ENCODE measurements at regions not wholly inside any gene's neighbourhood (a gene's known extent, or its start where the extent isn't known, plus 50 kb on each side); places are given as distances from the start of the nearest gene placed in this dataset.

DNA sequence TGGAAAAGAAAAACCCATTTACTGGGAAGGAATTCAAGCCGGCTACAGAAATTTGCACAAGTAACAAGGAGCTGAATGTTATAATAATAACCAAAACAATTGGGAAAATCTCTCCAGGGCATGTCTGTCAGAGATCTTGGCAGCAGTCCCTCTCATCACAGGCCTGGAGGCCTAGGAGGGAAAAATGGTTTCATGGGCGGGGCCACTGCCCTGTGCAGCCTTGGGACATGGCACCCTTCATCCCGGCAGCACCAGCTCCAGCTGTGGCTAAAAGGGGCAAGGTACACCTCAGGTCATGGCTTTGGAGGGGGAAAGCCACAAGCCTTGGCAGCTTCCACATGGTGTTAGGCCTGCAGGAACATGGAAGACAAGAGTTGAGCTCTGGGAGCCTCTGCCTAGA, 513.1 kb upstream of the CNKSR2 start:
- DNase-seq, result no peak

DNA sequence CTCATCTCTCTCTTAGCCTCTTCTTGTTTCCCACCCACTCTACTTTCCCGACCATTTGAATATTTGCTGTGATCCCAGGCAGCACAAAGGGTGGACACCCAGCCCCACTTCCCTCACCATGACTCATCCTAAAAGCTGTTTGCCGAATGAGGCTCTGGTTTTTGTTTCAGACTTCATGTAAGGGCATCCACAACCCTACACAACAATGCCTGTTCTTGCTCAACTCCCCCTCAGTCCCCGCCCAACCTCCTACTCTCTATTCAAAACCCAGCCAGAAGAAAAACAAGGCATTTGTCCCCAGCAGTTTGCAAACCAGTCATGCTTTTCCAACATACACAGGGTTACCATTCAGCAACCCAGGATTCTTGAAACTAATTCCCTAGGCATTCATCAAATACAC, 516.5 kb upstream of the CNKSR2 start:
- DNase-seq, result no peak

DNA sequence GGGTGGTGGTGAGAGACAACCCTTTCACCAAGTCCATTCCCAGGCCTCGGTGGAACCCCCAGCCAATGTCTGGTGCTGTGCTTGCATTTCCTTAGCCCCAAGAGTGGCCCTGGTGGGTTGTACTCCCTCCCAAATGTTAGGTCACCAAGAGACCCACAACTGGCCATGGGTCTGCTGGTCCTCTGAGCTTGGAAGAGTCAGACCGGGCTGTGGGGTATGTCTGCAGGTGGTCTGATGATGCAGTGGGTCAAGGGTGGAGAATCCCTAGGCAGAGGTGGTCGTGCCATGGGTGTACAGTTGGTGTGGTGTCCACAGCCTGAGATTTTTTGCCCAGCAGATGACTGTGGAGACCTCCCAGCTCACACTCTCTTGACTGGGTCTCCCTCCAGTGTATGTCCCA, 535.7 kb upstream of the CNKSR2 start:
- no peak for DNase-seq

DNA sequence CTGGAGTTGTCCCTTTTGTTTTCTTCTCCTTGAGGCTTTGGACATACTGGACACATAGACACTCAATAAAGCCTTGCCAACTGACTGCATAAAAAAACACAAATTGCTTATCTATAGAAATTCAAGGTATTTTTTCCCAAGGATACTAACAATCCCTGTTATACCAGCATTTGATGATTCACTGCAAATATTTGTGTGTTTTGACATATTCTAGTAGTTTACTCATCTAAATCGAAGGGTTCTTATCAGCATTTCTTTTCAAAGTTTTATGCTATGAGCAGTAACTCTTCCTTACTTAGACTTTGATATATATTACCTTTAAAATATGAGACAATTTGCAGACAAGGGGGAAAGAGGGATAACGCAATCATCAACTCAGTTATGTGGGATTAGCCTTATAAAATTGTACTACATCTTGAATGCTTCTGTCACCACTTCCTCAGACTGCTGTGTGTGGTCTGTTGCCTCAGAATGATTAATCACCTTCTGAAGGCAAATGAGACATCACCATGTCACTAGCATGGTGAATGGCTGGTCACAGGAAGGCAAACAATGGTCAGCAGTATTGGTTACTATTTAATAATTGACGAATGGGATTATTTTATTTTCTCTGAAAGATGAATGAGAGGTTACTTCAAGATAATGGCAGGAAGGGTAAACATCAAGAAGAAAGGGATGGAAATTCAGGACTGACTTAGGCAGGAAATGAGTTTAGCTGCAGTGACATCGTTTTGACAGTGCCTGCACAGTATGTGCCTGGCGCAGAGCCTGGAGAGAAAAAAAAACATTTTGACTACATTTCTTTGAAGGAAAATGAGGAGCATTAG, 544.3 kb upstream of the CNKSR2 start:
- DNase-seq, result no peak

DNA sequence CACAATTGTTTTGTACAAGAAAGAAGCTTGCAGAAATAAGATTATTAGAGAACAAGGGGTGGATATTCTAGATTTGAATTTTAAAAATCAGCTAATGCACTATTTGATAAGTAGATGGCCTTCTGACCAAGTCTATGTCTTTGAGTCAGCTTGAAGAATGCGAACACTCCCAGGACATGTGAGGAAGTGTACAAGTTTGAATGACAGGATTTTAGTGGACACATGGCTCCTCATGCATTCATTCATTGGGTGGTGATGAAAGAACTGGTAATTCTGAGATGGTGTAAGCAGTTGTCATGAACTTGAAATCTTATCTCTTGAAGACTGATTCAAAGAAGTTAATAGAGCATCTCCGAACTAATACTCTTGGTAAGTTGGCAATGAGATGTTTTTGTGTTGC, 548.2 kb upstream of the CNKSR2 start:
- no peak for DNase-seq

DNA sequence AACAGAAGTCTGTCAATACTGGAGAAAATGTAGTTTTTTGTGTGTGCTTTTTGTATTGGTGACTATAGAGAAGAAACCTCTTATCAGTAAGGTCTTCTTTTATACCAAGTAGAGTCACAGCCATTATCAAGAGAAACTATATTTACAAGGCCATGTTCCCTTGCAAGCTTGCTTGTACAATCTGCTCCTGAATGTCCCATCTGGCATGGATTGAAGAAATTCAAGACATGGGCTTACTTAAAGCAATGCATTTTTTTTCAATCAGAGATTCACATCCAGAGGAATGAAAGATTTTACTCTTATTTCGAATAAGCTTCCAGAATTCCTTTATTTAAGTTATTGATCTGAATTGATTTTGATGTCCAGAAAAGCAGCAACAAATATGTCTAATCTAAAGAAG, 537.3 kb upstream of the RPS6KA3 start:
- DNase-seq, result no peak

DNA sequence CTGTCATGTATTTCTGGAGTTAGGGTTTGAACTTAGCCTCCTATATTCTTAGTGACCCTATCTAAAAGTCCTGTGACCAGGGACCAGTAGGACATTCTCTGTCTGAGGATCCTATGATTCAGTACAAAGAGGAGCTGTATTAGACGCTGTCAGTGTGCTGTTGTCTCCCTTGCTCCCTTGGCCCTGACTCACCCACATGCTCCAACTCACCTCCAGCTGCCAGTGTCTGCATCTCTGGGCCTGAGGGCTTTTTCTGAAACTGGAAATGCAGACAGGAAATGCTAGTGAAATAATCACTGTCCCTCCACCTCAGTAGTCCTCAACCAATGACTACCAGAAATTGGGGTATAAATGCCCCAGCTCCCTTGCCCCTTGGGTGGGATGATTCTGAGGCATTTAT, 535.3 kb upstream of the RPS6KA3 start:
- no peak for DNase-seq

DNA sequence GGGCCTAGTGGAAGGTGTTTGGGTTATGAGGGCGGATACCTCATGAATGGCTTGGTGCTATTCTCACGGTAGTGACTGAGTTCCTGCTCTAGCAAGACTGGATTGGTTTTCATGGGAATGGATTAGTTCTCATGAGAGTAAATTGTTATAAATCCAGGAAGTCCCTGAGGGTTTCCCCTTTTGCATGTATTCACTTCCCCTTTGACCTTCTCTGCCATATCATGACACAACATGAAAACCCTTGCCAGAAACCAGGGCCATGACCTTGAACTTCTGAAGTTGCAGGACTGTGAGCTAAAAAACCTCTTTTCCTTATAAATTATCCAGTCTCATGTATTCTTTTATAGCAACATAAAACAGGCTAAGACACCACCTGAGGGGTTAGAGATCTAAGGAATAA, 529.7 kb upstream of the RPS6KA3 start:
- DNase-seq, result no peak

DNA sequence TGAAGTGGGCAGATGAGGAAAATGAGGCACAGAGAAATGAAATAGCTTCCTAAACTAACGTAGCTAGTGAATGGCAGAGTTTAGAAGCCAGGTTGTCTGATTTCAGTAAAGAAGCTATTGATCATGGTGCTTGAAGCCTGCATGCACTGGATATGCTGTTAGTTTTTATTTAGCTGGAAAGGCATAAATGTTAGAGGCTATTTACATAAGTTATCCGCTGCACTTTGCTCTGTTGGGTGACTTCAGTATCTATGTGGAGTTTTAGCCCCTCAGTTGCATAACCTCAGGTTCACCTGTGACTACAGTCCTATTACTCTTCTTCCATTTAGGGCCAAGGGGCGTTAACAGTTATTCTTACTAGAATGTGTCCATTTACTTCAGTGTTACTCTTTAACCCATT, 522.4 kb upstream of the RPS6KA3 start:
- no peak for DNase-seq

DNA sequence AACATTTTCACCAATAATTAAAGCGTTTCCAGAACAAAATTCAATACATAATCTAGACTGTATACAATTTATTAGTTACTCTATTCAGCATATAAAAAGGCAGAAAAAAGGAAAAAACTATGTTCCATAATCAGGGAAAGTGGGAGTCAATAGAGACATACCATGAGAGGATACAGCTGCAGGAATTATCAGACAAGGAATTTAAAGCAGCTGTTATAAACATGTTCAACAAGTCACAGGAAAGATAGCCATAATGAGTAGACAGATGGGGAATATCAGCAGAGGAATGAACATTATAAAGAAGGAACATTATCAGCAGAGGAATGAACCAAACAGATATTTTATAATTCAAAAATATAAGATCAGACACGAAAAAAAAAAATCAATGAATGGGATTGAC, 500.6 kb upstream of the RPS6KA3 start:
- DNase-seq, result no peak

DNA sequence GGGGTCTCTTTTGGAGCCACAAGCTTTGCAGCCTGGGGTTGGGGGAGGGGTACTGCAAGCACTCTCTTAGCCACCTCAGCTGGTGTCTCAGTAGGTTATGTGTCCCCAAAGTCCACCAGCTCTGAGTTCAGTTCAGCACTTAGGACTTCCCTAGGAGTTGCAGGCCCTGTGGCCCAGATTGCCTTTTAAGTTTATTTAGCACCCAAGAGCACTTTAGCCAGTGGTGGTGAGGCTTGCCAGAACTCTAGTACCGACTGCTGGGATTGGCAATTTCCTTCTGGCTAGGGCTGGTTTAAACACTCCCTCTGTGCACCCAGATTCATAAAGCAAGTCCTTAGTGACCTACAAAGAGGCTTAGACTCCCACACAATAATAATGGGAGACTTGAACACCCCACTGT, 489.9 kb upstream of the RPS6KA3 start:
- no peak for DNase-seq

DNA sequence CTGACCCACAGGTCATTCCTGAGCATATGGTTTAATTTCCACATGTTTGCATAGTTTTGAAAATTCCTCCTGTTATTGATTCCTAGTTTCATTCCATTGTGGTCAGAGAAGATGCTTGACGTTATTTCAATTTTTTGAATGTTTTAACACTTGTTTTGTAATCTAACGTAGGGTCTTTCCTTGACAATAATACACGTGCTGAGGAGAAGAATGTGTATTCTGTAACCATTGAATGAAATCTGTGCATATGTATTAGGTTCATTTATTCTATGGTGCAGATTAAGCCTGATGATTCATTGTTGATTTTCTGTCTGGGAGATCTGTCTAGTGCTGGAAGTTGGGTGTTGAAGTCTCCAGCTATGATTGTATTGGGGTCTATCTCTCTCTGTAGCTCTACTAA, 486.4 kb upstream of the RPS6KA3 start:
- DNase-seq, result no peak

DNA sequence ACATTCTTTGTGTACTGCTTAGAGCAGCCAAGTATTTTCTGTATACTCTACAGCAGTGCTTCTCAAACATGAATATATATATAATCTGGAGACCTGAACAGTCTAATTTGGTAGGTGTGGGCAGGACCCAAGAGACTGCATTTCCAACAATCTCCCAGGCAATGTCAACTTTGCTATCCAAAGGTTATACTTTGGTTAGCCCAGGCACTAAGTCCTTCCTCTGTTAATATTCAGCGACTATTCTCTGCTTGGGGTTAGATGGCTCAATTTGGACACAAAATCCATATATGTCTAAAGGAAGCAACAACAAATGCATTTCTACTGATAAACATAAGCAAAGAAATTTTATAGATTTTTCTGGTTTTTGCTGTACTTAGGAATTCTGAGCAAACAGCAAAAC, 480.0 kb upstream of the RPS6KA3 start:
- no peak for DNase-seq

DNA sequence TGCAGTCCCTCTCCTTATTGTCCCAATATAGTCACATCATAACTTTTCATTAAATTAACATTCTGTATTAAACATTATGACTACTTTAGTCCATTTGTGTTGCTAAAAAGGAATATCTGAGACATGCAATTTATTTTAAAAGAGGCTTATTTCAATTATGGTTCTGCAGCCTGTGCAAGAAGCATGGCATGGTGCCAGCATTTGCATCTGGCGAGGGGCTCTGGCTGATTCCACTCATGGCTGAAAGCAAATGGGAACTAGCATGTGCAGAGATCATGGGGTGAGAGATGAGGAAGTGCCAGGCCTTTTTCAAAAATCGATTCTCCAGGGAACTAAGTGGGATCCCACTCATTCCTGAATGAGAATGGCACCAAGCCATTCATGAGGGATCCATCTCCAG, 476.3 kb upstream of the RPS6KA3 start:
- no peak for DNase-seq

DNA sequence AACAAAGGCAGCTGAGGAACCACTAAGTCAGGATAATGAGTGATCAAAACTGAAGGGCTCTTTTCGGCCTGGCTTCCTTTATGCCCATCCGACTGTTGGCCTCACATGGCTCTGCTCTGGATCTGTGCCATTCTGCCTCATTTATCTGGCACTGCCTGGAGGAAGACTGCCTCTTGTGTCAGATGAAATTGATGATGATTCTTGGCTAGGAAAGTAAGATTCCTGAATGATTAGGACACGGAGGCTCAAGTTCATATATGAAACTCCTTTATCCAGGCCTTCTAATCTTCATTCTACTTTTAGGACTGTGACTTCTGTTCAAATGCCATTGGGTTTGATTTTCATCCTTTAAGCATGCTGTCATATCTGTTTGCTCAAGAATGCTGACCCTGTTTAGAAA, 475.4 kb upstream of the RPS6KA3 start:
- no peak for DNase-seq

DNA sequence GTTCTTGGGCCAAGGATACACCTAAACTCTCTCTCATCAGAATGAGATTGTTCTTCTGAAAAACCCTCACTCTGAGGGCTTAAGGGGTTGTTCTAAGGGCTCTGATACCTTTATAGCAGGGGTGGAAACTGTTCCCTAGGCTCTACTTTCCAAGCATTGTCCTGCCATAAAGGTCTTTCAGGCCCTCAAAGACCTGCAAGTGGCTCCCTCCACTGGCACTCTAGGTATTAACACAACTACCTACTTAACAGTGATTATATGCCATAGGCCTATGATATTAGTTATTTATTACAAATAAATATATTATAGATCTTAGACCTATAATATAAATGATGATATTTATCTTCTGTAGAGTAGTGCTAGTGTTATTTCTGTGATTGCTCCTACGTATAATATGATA, 473.7 kb upstream of the RPS6KA3 start:
- no peak for DNase-seq

DNA sequence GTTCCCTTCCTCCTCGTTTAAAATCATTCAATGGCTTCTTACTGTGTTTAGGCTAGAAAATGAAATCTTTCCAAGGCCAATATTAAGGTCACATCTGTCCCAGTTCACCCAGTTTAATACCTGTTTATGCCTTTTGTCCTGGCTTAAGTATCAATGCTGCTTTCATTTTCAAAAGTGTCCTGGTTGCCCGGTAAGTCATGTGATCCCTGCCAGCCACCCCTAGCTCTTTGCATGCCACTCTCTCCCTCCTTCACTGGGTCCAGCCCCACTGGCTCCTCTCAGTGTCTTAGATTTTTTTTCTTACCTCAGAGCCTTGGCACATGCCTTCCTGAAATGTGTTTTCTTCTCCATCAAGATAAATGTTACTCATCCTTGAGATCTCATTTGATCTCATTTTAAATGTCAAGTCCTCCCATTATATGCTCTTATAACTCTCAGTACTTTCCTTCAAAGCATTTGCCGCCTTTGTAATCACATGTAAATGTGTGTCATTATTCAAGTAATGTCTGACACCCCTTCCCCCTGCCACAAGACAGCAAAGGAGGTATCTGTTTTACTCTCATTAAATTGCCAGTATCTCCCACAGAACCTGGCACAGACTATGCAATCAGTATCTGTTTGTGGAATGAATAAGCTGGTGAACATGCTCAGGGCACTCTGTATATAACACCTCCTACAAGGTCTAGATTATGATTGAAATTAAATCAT, 472.5 kb upstream of the RPS6KA3 start:
- DNase-seq, result no peak

DNA sequence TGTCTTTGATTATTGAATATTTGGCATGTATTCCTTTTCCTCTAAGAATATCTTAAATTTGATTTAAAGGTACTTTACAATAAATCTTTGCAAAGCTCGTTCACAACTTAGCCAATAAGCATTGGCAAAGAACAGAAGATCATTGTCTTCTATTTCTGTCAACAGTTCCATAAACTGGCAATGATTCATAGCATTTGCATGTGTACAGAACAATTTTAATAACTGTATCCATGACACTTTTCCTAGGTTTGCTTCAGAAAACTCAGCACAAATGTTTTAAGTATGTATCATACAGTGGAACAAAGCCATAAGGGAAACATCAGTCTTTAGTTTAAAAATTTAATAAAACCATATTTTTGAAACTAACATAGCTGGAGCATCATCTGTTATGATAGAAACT, 462.7 kb upstream of the RPS6KA3 start:
- no peak for DNase-seq

DNA sequence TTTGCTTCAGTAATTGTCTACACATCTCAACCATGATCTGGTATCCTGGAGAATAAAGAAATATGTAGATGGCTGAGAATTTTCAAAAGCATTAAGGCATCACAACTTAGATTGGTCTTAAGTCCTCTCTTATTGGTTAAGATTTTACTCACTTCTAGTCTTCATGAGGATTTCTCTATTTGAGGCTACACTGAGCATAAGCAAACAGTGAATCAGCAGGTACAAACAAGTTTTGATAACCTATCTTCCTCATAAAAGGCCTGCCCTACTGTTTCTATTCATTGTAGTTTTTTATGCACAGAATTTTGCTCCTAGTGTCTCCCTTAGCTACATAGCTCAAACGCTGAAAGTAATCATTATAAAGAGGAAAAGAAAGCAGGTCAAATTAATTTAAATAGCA, 460.7 kb upstream of the RPS6KA3 start:
- no peak for DNase-seq

DNA sequence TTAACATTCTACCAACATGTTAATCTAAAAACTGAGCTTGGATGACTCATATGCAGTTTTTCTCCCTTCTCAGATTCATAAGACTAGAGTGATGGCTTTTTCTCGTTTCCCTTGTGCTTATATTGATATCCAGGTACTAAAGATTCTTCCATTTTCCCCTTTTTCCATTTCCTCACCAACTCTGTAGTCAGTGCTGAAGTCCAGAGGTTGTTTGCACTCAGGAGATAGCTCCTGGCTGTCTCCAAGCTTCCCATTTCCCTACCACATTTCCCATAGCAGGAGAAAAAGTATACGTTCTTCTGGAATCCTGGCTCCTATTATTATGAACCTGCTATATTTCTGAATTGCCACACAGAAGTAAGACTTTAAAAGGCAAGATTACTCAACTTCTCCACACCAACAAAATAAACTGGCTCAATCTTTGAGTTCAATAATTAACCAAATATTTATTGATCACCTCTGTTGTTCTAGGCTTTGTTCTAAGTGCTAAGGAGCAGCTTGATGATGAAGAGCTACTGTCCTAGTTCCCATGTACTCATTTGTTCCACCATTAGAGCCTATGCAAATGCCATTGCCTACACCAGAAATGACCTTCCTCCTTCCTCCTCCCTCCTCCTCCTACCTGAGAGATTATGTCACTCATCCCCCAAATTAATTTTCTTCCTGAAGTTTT, 454.4 kb upstream of the RPS6KA3 start:
- DNase-seq, result no peak

DNA sequence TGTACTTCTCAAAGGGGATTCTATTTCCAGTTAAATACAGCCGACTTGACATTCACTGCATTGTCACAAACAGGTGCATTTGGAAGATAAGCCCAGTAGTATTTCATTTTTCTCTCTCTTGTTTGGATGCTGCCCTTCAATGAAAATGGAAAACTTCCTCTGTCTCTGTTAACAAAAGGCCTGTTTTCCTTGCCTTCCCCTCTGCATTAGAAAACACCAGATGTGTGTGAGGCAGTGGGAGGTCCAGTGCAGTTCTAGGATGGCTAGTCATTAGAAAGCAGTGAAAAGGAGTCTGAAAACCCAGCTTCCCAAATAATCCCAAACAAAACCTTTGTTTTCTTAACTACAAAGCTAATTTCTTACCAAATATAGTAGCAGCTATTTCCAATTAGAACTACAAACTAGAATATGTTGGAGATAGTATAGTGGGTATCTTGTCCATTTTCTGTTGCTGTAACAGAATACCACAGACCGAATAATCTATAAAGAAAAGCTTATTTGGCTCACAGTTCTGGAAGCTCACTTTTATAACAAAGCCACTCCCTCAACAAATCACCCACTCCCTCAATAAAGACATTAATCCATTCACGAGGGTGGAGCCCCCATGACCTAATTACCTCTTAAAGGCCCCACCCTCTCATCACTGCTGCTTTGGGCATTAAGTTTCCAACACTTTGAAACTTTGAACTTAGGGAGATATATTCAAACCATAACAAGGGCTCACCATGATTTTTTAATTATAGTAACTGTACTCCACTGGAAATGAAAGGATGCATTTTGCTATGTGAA, 452.1 kb upstream of the RPS6KA3 start:
- DNase-seq, result no peak

DNA sequence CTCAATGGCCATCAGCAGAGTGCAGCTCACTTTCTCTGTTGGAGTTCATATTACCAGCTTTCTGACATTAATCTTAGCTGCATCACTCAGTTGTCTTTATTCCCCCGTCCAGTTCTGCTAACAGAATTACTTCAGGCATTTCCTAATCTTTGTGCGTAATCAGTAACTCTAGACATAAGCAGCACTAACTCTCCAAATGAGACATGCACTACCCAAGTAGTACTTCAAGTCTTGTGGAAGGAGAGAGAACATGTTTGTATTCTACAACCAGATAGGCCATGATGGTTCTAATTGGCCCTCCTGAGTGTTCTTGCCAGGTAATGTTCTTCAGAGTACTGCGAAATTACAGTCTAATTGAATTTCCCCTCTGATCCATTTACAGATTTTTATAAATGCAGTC, 448.5 kb upstream of the RPS6KA3 start:
- no peak for DNase-seq

DNA sequence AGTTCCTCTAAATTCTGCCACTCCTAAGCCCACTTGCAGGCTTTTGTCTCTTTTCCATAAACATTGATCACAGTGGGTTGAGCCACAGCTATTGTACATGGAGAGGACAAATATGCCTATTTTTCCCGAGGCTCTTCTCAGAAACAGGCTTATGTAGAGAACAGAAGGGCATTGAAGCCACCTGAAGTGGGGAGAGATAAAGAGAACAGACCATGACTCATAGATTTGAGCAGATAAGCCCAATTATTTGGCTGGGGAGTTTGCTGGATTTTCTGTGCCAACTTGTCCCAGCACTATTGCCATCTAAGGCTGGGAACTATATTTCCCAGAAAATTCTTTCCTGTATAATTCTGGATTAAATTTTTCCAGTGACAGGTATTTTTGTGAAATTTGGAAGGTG, 446.1 kb upstream of the RPS6KA3 start:
- no peak for DNase-seq

All from NCI-H1436 (cell line).